ENCODE measurements at regions not wholly inside any gene's neighbourhood (a gene's known extent, or its start where the extent isn't known, plus 50 kb on each side); places are given as distances from the start of the nearest gene placed in this dataset.

- DNase-seq (ENCODE audit: low spot score): no peak
These were observed 605.2 kb downstream of the CCDC171 start for GRCh38 chr9:16158093-16158492.

GRCh38 chr9:16161483-16161882 lies 608.6 kb downstream of the CCDC171 start:
- no peak for DNase-seq (ENCODE audit: low spot score)

DNA sequence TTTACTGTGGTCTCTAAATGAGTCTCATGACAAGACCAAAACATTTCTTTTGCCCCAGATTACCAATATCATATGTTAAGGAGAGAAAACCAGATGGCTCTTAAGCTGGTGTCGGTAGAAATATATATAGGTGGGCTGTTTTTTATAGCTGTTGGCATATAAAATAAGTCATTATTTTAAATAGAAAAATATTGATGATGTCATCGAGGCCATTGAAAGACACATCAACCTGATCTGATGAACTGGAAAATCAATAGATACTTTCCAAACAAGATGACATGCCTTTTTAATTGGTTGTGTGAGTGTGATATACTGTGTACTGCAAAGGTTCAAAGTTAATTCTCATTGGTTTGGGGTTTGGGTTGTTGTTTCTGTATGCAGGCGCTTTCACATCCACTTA lies 617.3 kb downstream of the CCDC171 start:
- DNase-seq (ENCODE audit: low spot score): no peak

GRCh38 chr9:16171911-16172310 lies 619.1 kb downstream of the CCDC171 start:
- DNase-seq (ENCODE audit: low spot score): no peak

- DNase-seq (ENCODE audit: low spot score): no peak
These were observed 620.0 kb downstream of the CCDC171 start for GRCh38 chr9:16172796-16173195.

- no peak for DNase-seq (ENCODE audit: low spot score)
These were observed 622.1 kb downstream of the CCDC171 start for GRCh38 chr9:16174915-16175314.

DNA sequence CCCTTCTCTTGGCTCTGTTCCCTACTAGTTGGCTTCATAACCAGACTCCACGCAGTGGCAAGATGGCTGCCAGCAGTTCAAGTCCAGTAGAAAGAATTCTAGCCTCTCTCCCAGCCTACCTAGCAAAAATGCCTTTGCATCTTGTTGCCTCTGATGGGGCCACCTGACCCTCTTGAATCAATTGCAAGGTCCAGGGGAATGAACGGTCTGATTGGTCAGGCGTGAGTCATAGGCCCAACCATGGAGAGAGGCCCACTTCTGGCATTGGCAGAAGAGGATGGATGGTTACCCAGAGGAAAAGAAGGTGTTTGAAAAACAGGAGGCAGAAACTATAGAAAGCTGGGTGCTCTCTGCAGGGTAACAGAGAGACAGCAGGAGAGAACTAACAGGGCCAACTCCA lies 622.6 kb downstream of the CCDC171 start:
- peak; percentile 9 for DNase-seq (ENCODE audit: low spot score)

DNA sequence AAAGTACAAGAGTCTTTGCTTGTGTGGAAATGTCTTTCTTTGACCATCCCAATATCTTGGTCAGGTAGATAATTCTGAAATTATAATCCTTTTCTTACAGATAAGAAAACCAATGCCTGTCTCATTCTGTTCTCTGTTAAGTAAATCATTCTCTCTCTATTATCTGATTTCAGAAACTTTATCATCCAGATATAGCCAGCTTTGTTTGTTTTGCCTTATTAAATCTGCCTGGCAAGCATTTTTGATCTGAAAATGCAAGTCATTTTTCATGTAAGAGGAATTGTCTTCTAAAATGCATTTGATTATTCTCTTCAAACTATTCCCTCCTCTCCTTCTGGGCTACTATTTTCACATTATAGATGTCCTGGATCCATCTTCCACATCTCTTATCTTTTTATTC lies 625.5 kb downstream of the CCDC171 start:
- DNase-seq (ENCODE audit: low spot score): no peak

DNA sequence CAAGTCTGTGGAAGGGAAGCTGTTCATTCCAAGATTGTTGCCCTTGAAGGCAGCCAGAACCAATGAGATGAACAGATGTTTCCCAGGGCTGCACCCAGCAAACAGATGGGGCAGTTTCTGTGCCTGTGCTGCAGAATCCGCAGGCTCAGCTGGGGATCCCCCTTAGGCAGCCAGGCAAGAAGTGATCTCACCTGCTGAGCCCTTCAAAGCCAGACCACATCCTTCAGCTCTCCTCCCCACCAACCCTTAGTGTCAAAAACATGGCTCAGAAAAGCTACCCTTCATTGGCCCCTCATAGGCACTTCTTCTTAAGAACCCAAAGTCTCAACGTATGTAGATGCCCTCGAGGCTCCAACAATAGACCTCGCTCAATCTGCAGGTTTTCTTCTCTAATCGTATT lies 626.7 kb downstream of the CCDC171 start:
- DNase-seq (ENCODE audit: low spot score): no peak

- DNase-seq (ENCODE audit: low spot score): no peak
These were observed 627.2 kb downstream of the CCDC171 start for GRCh38 chr9:16180091-16180490.

GRCh38 chr9:16180546-16180945 lies 627.7 kb downstream of the CCDC171 start:
- peak; percentile 11 for DNase-seq (ENCODE audit: low spot score)

DNA sequence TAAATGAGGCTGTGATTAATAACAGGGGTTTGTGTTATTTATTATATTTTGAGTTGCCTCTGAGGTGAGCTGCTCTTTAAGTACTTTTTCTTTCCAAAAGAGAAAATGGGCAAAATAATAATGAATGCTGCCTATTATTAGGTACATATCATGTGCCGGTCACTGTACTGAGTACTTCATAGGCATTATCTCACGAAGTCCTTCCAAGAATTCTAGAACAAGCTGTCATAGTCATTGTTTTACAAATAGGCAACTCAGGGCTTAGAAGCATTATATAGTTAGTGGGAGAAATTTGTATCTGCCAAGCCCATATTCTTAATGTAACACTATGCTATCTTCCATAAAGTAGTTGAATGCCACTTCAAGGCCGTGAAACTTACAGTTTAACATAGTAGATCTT lies 628.7 kb downstream of the CCDC171 start:
- DNase-seq (ENCODE audit: low spot score): no peak

DNA sequence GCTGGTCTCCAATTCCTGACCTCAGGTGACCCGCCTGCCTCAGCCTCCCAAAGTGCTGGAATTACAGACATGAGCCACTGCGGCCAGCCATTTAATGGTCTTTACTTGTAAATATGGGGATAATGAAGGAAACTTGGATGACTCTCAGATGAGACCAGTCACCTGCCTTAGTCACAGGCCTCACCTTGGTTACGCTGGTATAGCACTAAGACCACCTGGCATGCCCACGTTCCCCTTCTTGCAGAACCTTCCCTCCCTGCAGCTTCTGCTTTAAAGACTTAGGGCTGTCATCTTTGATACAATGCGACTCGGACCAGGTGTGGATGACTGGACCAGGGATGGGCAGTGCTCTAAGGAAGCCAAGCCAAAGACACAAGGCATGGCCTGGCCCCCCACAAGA lies 629.9 kb downstream of the CCDC171 start:
- DNase-seq (ENCODE audit: low spot score): no peak

GRCh38 chr9:16184964-16185646 lies 632.3 kb downstream of the CCDC171 start:
- no peak for DNase-seq (ENCODE audit: low spot score)

DNA sequence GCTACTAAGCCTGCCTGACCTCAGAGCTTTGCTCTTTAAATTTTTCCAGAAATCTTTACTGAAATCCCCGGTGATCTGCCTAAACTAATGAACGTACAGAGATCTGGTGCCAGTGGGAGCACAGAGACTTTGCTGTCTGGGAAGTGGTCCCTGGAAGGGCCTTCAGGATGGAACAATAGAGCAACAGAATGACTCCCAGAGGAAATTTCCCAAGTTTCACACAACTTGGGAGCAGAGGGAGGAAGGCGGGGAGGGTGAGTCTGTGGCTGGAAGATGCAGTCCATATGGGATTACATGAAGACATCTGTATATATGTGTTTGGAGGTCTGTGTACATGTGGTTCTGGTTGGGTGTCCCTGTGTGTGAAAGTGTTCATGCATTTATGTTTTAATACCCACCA lies 638.3 kb downstream of the CCDC171 start:
- no peak for DNase-seq (ENCODE audit: low spot score)

- peak; percentile 15 for DNase-seq (ENCODE audit: low spot score)
These were observed 639.0 kb downstream of the CCDC171 start for GRCh38 chr9:16191691-16192402.

GRCh38 chr9:16192403-16193017 lies 639.7 kb downstream of the CCDC171 start:
- DNase-seq (ENCODE audit: low spot score): no peak

GRCh38 chr9:16193066-16193465 lies 640.2 kb downstream of the CCDC171 start:
- no peak for DNase-seq (ENCODE audit: low spot score)

GRCh38 chr9:16196206-16196605 lies 643.4 kb downstream of the CCDC171 start:
- DNase-seq (ENCODE audit: low spot score): no peak

DNA sequence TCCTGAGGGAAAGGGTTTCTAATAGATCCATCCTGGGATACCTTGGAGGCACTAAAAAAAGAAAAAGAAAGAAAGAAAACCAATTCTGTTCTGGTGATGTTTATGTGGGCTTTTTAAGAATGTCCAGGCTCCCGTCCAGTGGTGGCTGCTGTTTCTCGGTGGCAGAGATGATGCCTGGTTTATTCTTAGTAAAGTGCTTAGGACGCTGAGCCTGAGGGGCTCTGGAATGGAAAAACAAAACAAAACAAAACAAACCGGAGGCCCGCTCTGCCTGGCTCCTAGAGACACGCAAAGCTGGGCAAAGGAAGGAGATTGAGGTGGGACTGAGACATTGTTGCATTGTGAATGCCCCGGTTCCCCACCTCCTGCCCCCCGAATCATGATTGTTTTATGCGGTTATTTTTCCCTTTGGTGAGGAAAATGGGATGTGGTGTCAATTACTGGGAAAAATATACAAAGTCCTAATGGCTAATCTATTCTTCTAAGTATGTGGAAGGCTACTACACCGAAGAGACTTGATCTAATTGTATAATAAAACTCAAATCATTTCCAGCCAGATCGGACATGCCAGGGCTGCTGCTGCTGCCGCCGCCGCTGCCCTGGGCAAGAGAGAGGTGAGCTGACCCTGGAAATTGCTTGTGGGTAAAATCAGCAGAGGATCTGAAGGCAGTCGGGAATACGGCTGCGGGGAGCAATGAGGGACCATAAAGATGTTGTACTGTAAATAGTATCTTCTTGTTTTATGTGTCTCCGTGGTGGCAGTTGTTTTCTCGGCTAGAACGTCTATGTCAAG lies 644.9 kb downstream of the CCDC171 start:
- no peak for DNase-seq (ENCODE audit: low spot score)

DNA sequence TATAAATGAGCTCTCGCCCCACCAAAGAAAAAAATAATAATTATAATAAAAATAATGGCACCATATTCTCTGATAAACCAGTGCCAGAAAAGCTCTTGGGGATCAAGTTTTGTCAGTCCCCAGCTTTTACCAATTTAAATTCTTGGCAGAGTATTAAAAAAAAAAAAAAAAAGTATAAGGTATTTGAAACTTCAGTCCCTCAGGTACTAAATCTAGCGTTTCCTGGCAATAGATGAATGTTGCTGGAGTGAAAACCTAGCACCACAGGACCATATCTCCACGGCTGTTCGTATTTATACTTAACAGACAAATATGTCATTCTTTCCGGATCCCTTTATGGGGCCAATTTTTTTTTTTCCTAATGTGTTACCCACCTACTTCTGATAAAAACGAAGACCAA lies 646.2 kb downstream of the CCDC171 start:
- DNase-seq (ENCODE audit: low spot score): no peak

DNA sequence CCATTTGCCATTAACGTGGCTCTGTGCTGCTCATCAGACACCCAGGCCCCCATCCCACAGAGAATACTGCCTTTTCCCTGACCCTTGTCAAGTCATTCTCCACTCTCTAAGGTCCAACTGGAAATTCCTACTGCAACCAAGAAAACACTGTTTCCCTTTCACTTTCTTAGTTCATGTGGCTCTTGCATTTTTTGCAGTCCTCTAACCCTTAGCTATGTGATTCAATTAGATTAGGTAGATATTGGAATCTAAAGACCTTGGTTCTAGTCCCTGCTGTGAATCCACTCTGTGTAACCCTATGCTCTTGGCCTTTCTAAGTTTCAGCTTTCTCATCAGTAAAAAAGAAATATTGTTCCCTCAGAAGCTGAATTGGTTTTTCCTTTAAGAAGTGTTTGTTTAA lies 649.4 kb downstream of the CCDC171 start:
- no peak for DNase-seq (ENCODE audit: low spot score)
